ENCODE measurements at regions not wholly inside any gene's neighbourhood (a gene's known extent, or its start where the extent isn't known, plus 50 kb on each side); places are given as distances from the start of the nearest gene placed in this dataset.

DNA sequence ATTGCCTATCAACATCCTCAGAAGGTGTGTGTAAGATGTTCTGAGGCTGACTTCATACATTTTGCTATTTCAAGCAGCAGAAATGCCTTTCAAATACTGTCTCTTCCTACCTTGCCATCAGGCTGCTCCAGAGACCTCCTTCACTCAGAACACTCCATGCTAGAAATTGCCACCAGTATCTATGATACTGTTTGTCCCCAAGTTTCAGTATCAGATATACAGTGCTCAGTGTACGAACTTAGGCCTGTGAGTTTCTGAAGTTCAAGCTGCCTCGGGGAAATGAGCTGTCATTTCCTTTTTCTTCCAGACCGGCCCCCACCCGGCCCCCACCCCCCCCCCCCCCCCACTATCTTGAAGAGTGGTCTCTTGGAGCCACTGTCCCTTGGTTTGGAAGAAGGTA lies 373.4 kb upstream of the CHRM2 start:
- no peak for TF ChIP-seq POLR2A (IDR thresholded peaks at IDR 0.05)
- TF ChIP-seq, protein P1, sequence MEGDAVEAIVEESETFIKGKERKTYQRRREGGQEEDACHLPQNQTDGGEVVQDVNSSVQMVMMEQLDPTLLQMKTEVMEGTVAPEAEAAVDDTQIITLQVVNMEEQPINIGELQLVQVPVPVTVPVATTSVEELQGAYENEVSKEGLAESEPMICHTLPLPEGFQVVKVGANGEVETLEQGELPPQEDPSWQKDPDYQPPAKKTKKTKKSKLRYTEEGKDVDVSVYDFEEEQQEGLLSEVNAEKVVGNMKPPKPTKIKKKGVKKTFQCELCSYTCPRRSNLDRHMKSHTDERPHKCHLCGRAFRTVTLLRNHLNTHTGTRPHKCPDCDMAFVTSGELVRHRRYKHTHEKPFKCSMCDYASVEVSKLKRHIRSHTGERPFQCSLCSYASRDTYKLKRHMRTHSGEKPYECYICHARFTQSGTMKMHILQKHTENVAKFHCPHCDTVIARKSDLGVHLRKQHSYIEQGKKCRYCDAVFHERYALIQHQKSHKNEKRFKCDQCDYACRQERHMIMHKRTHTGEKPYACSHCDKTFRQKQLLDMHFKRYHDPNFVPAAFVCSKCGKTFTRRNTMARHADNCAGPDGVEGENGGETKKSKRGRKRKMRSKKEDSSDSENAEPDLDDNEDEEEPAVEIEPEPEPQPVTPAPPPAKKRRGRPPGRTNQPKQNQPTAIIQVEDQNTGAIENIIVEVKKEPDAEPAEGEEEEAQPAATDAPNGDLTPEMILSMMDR (IDR thresholded peaks at IDR 0.05), result no peak
- TF ChIP-seq POLR2AphosphoS5 (IDR thresholded peaks at IDR 0.05), result no peak

Measured in prostate gland (tissue), 2 donors.